Uterus (tissue), 2 donors: ENCODE measurements at regions not wholly inside any gene's neighbourhood (a gene's known extent, or its start where the extent isn't known, plus 50 kb on each side); places are given as distances from the start of the nearest gene placed in this dataset.

Source experiments
- CTCF ChIP-seq, 4 experiments: fragments of 200-600 bp in 2 of 4; fragments of 450-650 bp in 2 of 4; sonication (generic) in 2 of 4; IDR thresholded peaks; one replicate each; pipeline ENCODE4 v1.5.1; 2016 to 2019; ENCODE audit warnings: antibody characterized with exemption in 4 of 4, mild to moderate bottlenecking in 2 of 4, moderate library complexity in 1 of 4
- POLR2A ChIP-seq, 2 donors: fragments of 450-650 bp; IDR thresholded peaks; one replicate each; pipeline ENCODE4 v1.6.1; 2016; ENCODE audit warnings: antibody characterized with exemption in 2 of 2, mild to moderate bottlenecking in 1 of 2, moderate library complexity in 1 of 2

- TF ChIP-seq CTCF (IDR thresholded peaks at IDR 0.05) (no peak), POLR2A (IDR thresholded peaks at IDR 0.05) (no peak)
Observed at GRCh38 chr19:20482721-20483120, 82.9 kb downstream of the ZNF737 start.
